ENCODE measurements at regions not wholly inside any gene's neighbourhood (a gene's known extent, or its start where the extent isn't known, plus 50 kb on each side); places are given as distances from the start of the nearest gene placed in this dataset.

DNA sequence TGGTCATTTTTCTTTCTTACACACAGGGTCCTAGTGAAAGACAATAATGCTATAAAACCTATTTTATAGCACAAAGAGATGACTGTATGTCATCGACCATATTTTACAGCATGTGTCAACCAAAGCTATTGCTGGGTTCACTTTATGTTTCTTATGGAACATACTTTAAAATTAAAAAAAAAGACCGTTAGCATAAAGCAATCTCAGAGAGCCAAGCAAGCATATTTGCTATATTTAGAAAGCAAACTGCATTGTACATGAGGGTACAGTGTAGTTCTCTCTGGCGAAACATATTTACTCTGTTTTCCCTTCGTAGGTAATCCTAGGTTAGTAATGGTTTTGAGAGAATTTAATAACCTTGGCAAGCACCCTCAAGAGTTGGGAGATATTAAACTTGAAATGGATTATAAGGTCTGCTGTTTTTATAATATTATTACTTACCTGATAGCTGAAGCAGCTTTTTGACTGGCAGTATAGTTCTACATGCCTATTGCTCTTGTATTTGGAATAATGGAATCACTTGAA, 244.2 kb upstream of the POM121L12 start:
- no peak overlapping the region for H3K27ac ChIP-seq (ENCODE audit: low read depth, low read length)
- no peaks in the 10 kb centered on the region for H3K79me2 ChIP-seq (ENCODE audit: control insufficient read depth, insufficient read depth, low read length)
- H3K79me1 ChIP-seq (ENCODE audit: low read length), result no peaks in the 10 kb centered on the region
- WGBS (ENCODE audit: extremely low coverage, insufficient coverage, low lambda C conversion rate), result no CpG with 5 or more reads among the region's 4 CpGs
- H3K18ac ChIP-seq (ENCODE audit: low read length), result no peak overlapping the region
- no peak overlapping the region for H2BK5ac ChIP-seq (ENCODE audit: low read length)
- H3K4me2 ChIP-seq (ENCODE audit: low read length), result no peak overlapping the region
- H3K36me3 ChIP-seq (ENCODE audit: control insufficient read depth, insufficient read depth, low read length), result no peaks in the 10 kb centered on the region
- H3K4me1 ChIP-seq (ENCODE audit: control insufficient read depth, low read depth, low read length), result no peaks in the 10 kb centered on the region
- H4K8ac ChIP-seq (ENCODE audit: low read depth, low read length), result no peak overlapping the region
- no peak overlapping the region for H3K4ac ChIP-seq (ENCODE audit: low read depth, low read length)
- H3K23ac ChIP-seq (ENCODE audit: low read length), result no peak overlapping the region
- H2BK120ac ChIP-seq (ENCODE audit: low read depth, low read length), result no peak overlapping the region
- no peak overlapping the region for H3K56ac ChIP-seq (ENCODE audit: low read length)
- H2BK15ac ChIP-seq (replicated peaks; ENCODE audit: low read depth), result no peak overlapping the region
- no peak overlapping the region for H3K4me3 ChIP-seq (ENCODE audit: low read length)
- no peak overlapping the region for H3K9ac ChIP-seq (ENCODE audit: low read length)
- H3K27me3 ChIP-seq (ENCODE audit: insufficient read depth, low read length, poor library complexity), result no peaks in the 10 kb centered on the region
- DNase-seq, result no peak
- H2AK5ac ChIP-seq (ENCODE audit: low read length), result no peak overlapping the region
- H4K5ac ChIP-seq (ENCODE audit: low read length), result no peak overlapping the region

DNA sequence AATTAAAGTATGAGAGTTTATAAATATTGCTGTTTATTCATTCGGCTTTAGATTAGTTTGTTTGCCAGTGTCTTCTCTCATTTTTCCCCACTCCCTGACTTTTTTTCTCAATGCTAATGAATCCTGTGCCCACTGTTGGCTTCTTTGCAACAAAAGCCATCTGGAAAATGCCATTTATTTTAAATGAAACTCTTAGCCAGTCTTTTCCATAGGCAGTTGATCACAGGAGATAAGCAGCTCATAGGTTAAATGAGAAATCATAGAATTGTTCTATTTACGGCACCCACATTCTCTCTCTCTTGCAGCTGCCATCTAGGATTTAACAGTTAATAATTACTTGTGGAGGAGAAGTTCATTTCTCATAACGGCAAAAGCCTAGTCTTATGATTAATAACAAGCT, 249.3 kb upstream of the POM121L12 start:
- WGBS (ENCODE audit: extremely low coverage, insufficient coverage, low lambda C conversion rate), result 100% methylated on average over 1 of the region's 3 CpGs
- no peak overlapping the region for H2BK15ac ChIP-seq (replicated peaks; ENCODE audit: low read depth)
- H3K4me2 ChIP-seq (ENCODE audit: low read length), result no peak overlapping the region
- no peak for DNase-seq
- H3K79me1 ChIP-seq (ENCODE audit: low read length), result no peaks in the 10 kb centered on the region
- H3K4me3 ChIP-seq (ENCODE audit: low read length), result no peak overlapping the region
- no peaks in the 10 kb centered on the region for H3K4me1 ChIP-seq (ENCODE audit: control insufficient read depth, low read depth, low read length)
- H3K79me2 ChIP-seq (ENCODE audit: control insufficient read depth, insufficient read depth, low read length), result no peaks in the 10 kb centered on the region
- H3K4ac ChIP-seq (ENCODE audit: low read depth, low read length), result no peak overlapping the region
- H3K27me3 ChIP-seq (ENCODE audit: insufficient read depth, low read length, poor library complexity), result no peaks in the 10 kb centered on the region
- H3K23ac ChIP-seq (ENCODE audit: low read length), result no peak overlapping the region
- no peak overlapping the region for H4K8ac ChIP-seq (ENCODE audit: low read depth, low read length)
- no peak overlapping the region for H2BK120ac ChIP-seq (ENCODE audit: low read depth, low read length)
- H3K27ac ChIP-seq (ENCODE audit: low read depth, low read length), result no peak overlapping the region
- no peaks in the 10 kb centered on the region for H3K36me3 ChIP-seq (ENCODE audit: control insufficient read depth, insufficient read depth, low read length)
- no peak overlapping the region for H3K9ac ChIP-seq (ENCODE audit: low read length)
- no peak overlapping the region for H2AK5ac ChIP-seq (ENCODE audit: low read length)
- H2BK5ac ChIP-seq (ENCODE audit: low read length), result no peak overlapping the region
- H3K18ac ChIP-seq (ENCODE audit: low read length), result no peak overlapping the region
- H4K5ac ChIP-seq (ENCODE audit: low read length), result no peak overlapping the region
- H3K56ac ChIP-seq (ENCODE audit: low read length), result no peak overlapping the region

DNA sequence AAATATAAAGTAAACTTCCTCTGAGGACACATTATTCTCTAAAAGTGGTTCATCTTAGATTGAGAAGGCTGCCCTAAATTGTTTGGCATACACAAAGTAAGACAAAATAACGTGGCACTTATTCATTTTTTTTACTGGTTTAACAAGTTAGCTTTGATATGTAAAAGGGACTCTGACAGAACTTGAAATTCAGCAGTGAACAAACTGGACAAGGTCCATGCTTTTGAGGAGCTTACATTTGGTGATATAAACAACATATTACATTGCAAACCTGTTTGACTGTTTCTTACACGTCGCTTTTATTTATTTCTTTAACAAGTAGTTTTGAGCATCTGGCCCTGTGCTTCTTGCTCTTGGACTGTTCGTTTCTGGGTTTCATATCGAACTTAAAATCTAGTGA, 253.1 kb upstream of the POM121L12 start:
- no peak overlapping the region for H3K27ac ChIP-seq (ENCODE audit: low read depth, low read length)
- no peaks in the 10 kb centered on the region for H3K79me1 ChIP-seq (ENCODE audit: low read length)
- no peak overlapping the region for H3K56ac ChIP-seq (ENCODE audit: low read length)
- H2BK120ac ChIP-seq (ENCODE audit: low read depth, low read length), result no peak overlapping the region
- H2BK5ac ChIP-seq (ENCODE audit: low read length), result no peak overlapping the region
- H3K79me2 ChIP-seq (ENCODE audit: control insufficient read depth, insufficient read depth, low read length), result no peaks in the 10 kb centered on the region
- WGBS (ENCODE audit: extremely low coverage, insufficient coverage, low lambda C conversion rate), result no CpG with 5 or more reads among the region's 5 CpGs
- H3K4me3 ChIP-seq (ENCODE audit: low read length), result no peak overlapping the region
- no peak overlapping the region for H4K5ac ChIP-seq (ENCODE audit: low read length)
- no peak overlapping the region for H2BK15ac ChIP-seq (replicated peaks; ENCODE audit: low read depth)
- no peak for DNase-seq
- H3K4me2 ChIP-seq (ENCODE audit: low read length), result no peak overlapping the region
- no peak overlapping the region for H2AK5ac ChIP-seq (ENCODE audit: low read length)
- no peaks in the 10 kb centered on the region for H3K36me3 ChIP-seq (ENCODE audit: control insufficient read depth, insufficient read depth, low read length)
- H3K4me1 ChIP-seq (ENCODE audit: control insufficient read depth, low read depth, low read length), result no peaks in the 10 kb centered on the region
- H3K18ac ChIP-seq (ENCODE audit: low read length), result no peak overlapping the region
- no peak overlapping the region for H3K9ac ChIP-seq (ENCODE audit: low read length)
- no peak overlapping the region for H3K23ac ChIP-seq (ENCODE audit: low read length)
- H3K4ac ChIP-seq (ENCODE audit: low read depth, low read length), result no peak overlapping the region
- no peaks in the 10 kb centered on the region for H3K27me3 ChIP-seq (ENCODE audit: insufficient read depth, low read length, poor library complexity)
- H4K8ac ChIP-seq (ENCODE audit: low read depth, low read length), result no peak overlapping the region

DNA sequence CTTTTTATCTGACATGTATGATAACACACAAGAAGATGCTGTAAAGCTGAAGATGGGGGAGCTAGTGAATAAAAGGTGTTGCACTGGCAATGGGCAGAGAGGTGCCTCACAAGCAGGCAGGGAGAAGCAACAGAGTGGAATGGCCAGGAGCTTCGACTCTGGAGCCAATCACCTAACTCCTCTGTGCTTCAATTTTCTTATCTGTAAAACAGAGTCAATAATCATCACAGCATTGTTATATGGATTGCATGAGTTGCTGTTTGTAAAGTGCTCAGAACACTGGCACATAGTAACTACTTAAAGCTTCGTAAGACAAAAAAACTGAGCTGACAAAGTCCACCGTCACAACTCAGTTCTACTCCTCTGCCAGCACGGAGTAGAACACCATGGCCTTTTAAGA, 254.2 kb upstream of the POM121L12 start:
- Histone ChIP-seq H3K56ac (ENCODE audit: low read length) (no peak overlapping the region), H3K4me1 (ENCODE audit: control insufficient read depth, low read depth, low read length) (no peaks in the 10 kb centered on the region), H2BK5ac (ENCODE audit: low read length) (no peak overlapping the region), H3K4me3 (ENCODE audit: low read length) (no peak overlapping the region), H3K23ac (ENCODE audit: low read length) (no peak overlapping the region), H3K4ac (ENCODE audit: low read depth, low read length) (no peak overlapping the region), H3K36me3 (ENCODE audit: control insufficient read depth, insufficient read depth, low read length) (no peaks in the 10 kb centered on the region), H2BK15ac (replicated peaks; ENCODE audit: low read depth) (no peak overlapping the region), H4K5ac (ENCODE audit: low read length) (no peak overlapping the region), H3K27ac (ENCODE audit: low read depth, low read length) (no peak overlapping the region), H3K4me2 (ENCODE audit: low read length) (no peak overlapping the region), H3K9ac (ENCODE audit: low read length) (no peak overlapping the region), H3K79me1 (ENCODE audit: low read length) (no peaks in the 10 kb centered on the region), H3K79me2 (ENCODE audit: control insufficient read depth, insufficient read depth, low read length) (no peaks in the 10 kb centered on the region), H3K27me3 (ENCODE audit: insufficient read depth, low read length, poor library complexity) (no peaks in the 10 kb centered on the region), H4K8ac (ENCODE audit: low read depth, low read length) (no peak overlapping the region), H2BK120ac (ENCODE audit: low read depth, low read length) (no peak overlapping the region), H2AK5ac (ENCODE audit: low read length) (no peak overlapping the region), H3K18ac (ENCODE audit: low read length) (no peak overlapping the region)
- DNase-seq, result no peak
- WGBS (ENCODE audit: extremely low coverage, insufficient coverage, low lambda C conversion rate), result no CpG with 5 or more reads among the region's 4 CpGs

DNA sequence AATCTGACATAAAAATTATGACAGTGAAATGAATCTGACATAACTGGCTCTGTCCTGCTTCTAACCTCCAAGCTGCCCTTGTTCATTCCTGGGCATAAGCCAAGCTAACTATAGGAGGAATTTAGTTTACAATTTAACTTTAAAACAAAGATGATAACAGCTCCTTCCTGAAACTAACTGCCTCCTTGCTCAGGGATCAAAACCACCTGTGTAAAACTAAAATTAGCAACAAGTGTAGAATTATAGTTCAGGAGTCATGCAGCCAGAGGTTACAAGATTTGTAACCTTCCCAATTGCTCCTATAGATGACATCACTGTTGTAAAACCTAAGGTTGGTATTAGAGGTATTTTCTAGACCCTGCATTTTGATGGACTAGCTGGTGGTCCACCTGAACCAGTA, 256.4 kb upstream of the POM121L12 start:
- Histone ChIP-seq H3K79me1 (ENCODE audit: low read length) (no peaks in the 10 kb centered on the region), H2AK5ac (ENCODE audit: low read length) (no peak overlapping the region), H2BK15ac (replicated peaks; ENCODE audit: low read depth) (no peak overlapping the region), H3K27me3 (ENCODE audit: insufficient read depth, low read length, poor library complexity) (no peaks in the 10 kb centered on the region), H3K4me3 (ENCODE audit: low read length) (no peak overlapping the region), H3K18ac (ENCODE audit: low read length) (no peak overlapping the region), H2BK5ac (ENCODE audit: low read length) (no peak overlapping the region), H4K8ac (ENCODE audit: low read depth, low read length) (no peak overlapping the region), H3K4me1 (ENCODE audit: control insufficient read depth, low read depth, low read length) (no peaks in the 10 kb centered on the region), H3K36me3 (ENCODE audit: control insufficient read depth, insufficient read depth, low read length) (no peaks in the 10 kb centered on the region), H3K4ac (ENCODE audit: low read depth, low read length) (no peak overlapping the region), H3K56ac (ENCODE audit: low read length) (no peak overlapping the region), H3K4me2 (ENCODE audit: low read length) (no peak overlapping the region), H3K9ac (ENCODE audit: low read length) (no peak overlapping the region), H3K27ac (ENCODE audit: low read depth, low read length) (no peak overlapping the region), H4K5ac (ENCODE audit: low read length) (no peak overlapping the region), H2BK120ac (ENCODE audit: low read depth, low read length) (no peak overlapping the region), H3K23ac (ENCODE audit: low read length) (no peak overlapping the region), H3K79me2 (ENCODE audit: control insufficient read depth, insufficient read depth, low read length) (no peaks in the 10 kb centered on the region)
- no peak for DNase-seq

DNA sequence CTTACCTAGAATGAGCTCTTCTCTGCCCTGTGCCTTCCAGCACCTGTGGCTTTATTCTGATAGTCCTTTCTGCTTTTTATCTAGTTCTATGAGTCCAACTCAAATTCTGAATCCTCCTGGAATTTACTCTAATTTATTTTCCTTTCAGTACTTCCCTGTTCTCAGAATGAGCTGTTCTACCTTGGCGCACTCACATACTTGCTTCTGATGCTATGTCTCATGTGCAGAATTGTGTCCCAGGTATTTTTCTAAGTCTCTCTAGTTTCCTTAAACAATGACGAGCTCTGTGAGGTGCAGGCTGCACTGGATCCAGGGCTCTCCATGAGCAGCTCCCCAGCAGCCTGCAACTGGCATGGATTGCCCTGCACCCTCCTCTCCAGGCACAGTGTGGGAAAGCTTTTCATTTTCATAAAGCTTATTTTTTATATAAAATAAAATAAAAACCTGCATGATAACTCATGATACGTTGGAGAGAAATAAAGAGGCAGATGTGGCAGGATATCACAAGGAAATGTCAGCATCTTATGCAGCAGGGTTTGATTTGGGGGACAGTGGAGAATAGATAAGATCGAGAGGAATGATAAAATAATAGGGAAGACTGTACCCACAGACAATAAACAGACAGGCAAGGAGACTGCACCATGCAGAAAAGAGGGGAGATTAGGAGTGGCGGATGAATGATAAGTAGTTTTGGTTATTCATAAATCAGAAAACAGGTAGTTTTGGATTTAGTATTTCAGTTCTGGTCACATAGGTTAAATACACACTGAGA, 258.2 kb upstream of the POM121L12 start:
- WGBS (ENCODE audit: extremely low coverage, insufficient coverage, low lambda C conversion rate), result no CpG with 5 or more reads among the region's 5 CpGs

More for the DNA sequence above, 258.2 kb upstream of the POM121L12 start:
- Histone ChIP-seq H3K23ac (ENCODE audit: low read length) (no peak overlapping the region), H3K27me3 (ENCODE audit: insufficient read depth, low read length, poor library complexity) (no peaks in the 10 kb centered on the region), H3K56ac (ENCODE audit: low read length) (no peak overlapping the region), H4K8ac (ENCODE audit: low read depth, low read length) (no peak overlapping the region), H3K36me3 (ENCODE audit: control insufficient read depth, insufficient read depth, low read length) (no peaks in the 10 kb centered on the region), H3K4me3 (ENCODE audit: low read length) (no peak overlapping the region), H3K4me1 (ENCODE audit: control insufficient read depth, low read depth, low read length) (no peaks in the 10 kb centered on the region), H3K79me2 (ENCODE audit: control insufficient read depth, insufficient read depth, low read length) (no peaks in the 10 kb centered on the region), H4K5ac (ENCODE audit: low read length) (no peak overlapping the region), H3K79me1 (ENCODE audit: low read length) (no peaks in the 10 kb centered on the region), H2BK15ac (replicated peaks; ENCODE audit: low read depth) (no peak overlapping the region), H2BK5ac (ENCODE audit: low read length) (no peak overlapping the region), H3K27ac (ENCODE audit: low read depth, low read length) (no peak overlapping the region), H3K4ac (ENCODE audit: low read depth, low read length) (no peak overlapping the region), H3K4me2 (ENCODE audit: low read length) (no peak overlapping the region), H3K18ac (ENCODE audit: low read length) (no peak overlapping the region), H2BK120ac (ENCODE audit: low read depth, low read length) (no peak overlapping the region), H3K9ac (ENCODE audit: low read length) (no peak overlapping the region), H2AK5ac (ENCODE audit: low read length) (no peak overlapping the region)
- DNase-seq, result no peak
